ENCODE measurements at regions not wholly inside any gene's neighbourhood (a gene's known extent, or its start where the extent isn't known, plus 50 kb on each side); places are given as distances from the start of the nearest gene placed in this dataset.

DNA sequence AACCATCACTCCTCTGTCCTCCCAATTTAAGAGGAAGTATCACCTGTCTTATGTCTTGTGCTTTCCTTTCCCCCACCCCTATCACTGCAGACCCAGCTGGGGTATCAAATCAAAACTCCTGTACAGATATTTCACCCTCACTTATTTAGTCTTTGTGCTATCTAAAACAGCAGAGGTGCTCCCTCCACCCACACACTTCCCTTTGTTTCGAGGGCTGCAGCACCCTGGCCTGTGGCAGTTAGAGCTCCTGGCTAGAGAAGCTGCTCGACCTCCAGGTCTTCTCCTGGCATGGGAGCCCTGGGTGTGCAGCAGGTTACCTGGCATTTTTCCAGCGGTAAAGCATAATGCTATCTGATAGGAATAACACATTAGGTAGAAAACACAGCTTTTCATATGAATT is 181.4 kb upstream of the BCL6 start:
- TF ChIP-seq, protein P1, sequence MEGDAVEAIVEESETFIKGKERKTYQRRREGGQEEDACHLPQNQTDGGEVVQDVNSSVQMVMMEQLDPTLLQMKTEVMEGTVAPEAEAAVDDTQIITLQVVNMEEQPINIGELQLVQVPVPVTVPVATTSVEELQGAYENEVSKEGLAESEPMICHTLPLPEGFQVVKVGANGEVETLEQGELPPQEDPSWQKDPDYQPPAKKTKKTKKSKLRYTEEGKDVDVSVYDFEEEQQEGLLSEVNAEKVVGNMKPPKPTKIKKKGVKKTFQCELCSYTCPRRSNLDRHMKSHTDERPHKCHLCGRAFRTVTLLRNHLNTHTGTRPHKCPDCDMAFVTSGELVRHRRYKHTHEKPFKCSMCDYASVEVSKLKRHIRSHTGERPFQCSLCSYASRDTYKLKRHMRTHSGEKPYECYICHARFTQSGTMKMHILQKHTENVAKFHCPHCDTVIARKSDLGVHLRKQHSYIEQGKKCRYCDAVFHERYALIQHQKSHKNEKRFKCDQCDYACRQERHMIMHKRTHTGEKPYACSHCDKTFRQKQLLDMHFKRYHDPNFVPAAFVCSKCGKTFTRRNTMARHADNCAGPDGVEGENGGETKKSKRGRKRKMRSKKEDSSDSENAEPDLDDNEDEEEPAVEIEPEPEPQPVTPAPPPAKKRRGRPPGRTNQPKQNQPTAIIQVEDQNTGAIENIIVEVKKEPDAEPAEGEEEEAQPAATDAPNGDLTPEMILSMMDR (IDR thresholded peaks at IDR 0.05) = no peak
- no peak for TF ChIP-seq POLR2A (IDR thresholded peaks at IDR 0.05)

Measured in Peyer's patch (tissue), 4 donors.